Neural progenitor cell (in vitro differentiated cells): ENCODE measurements at regions not wholly inside any gene's neighbourhood (a gene's known extent, or its start where the extent isn't known, plus 50 kb on each side); places are given as distances from the start of the nearest gene placed in this dataset.

Source experiments
- DNase-seq: peaks from one replicate; pipeline ENCODE4 v3.0.0-alpha.2; 2016; ENCODE audit warnings: low spot score
- H2AFZ ChIP-seq: fragments of 200-600 bp; sonication (generic); replicated peaks from 2 replicates; pipeline ENCODE4 v1.6.1; 2016; ENCODE audit warnings: antibody characterized with exemption
- H3F3A ChIP-seq: fragments of 200-600 bp; sonication (generic); 2 replicates; pipeline ENCODE4 v1.6.1; 2016; ENCODE audit warnings: antibody characterized with exemption, low read depth
- H3K27ac ChIP-seq: fragments of 200-600 bp; sonication (generic); 2 replicates; pipeline ENCODE4 v1.5.1; 2016; ENCODE audit warnings: mild to moderate bottlenecking
- H3K27me3 ChIP-seq: fragments of 200-600 bp; sonication (generic); 2 replicates; pipeline ENCODE4 v1.6.1; 2016; ENCODE audit warnings: mild to moderate bottlenecking, moderate library complexity
- H3K36me3 ChIP-seq: fragments of 200-600 bp; sonication (generic); 2 replicates; pipeline ENCODE4 v1.5.1; 2016
- H3K4me1 ChIP-seq: fragments of 200-600 bp; sonication (generic); 2 replicates; pipeline ENCODE4 v1.6.1; 2016; ENCODE audit warnings: mixed run types
- H3K4me2 ChIP-seq: fragments of 200-600 bp; sonication (generic); 2 replicates; pipeline ENCODE4 v1.6.1; 2016
- H3K4me3 ChIP-seq: fragments of 200-600 bp; sonication (generic); 2 replicates; pipeline ENCODE4 v1.5.1; 2016
- H3K79me2 ChIP-seq: fragments of 200-600 bp; sonication (generic); 2 replicates; pipeline ENCODE4 v1.6.1; 2016; ENCODE audit warnings: low read depth
- H3K9ac ChIP-seq: fragments of 200-600 bp; sonication (generic); 2 replicates; pipeline ENCODE4 v1.6.1; 2016
- H3K9me3 ChIP-seq: fragments of 200-600 bp; sonication (generic); 2 replicates; pipeline ENCODE4 v1.5.1; 2016; ENCODE audit warnings: low read depth
- H4K20me1 ChIP-seq: fragments of 200-600 bp; sonication (generic); 2 replicates; pipeline ENCODE4 v1.6.1; 2016; ENCODE audit warnings: low read depth
- H3K27ac Mint-ChIP-seq: 3 replicates; pipeline ENCODE4 v1.8.0; 2021; ENCODE audit warnings: mixed read lengths
- H3K27me3 Mint-ChIP-seq: 2 replicates; pipeline ENCODE4 v1.8.0; 2022; ENCODE audit warnings: low read depth, mild to moderate bottlenecking, inconsistent platforms, moderate library complexity, mixed read lengths; ENCODE audit not compliant: insufficient read depth
- H3K36me3 Mint-ChIP-seq: 3 replicates; pipeline ENCODE4 v1.8.0; 2021; ENCODE audit warnings: mixed read lengths
- H3K4me1 Mint-ChIP-seq: 3 replicates; pipeline ENCODE4 v1.8.0; 2021; ENCODE audit warnings: mixed read lengths
- H3K4me3 Mint-ChIP-seq: 3 replicates; pipeline ENCODE4 v1.8.0; 2021; ENCODE audit warnings: mild to moderate bottlenecking, moderate library complexity, mixed read lengths
- H3K9me3 Mint-ChIP-seq: 3 replicates; pipeline ENCODE4 v1.8.0; 2020; ENCODE audit warnings: mixed read lengths
- EZH2 ChIP-seq: fragments of 200-600 bp; sonication (generic); IDR thresholded peaks from 2 replicates; pipeline ENCODE4 v1.6.1; 2017; ENCODE audit warnings: antibody characterized with exemption, mild to moderate bottlenecking, moderate library complexity
- EZH2phosphoT487 ChIP-seq: fragments of 200-600 bp; sonication (generic); IDR thresholded peaks from 2 replicates; pipeline ENCODE4 v1.6.1; 2017; ENCODE audit warnings: antibody characterized with exemption
- TF ChIP-seq, protein P1 (sequence below): fragments of 200-600 bp; sonication (generic); IDR thresholded peaks from 2 replicates; pipeline ENCODE4 v1.5.1; 2017; ENCODE audit warnings: antibody characterized with exemption, mild to moderate bottlenecking

DNA sequence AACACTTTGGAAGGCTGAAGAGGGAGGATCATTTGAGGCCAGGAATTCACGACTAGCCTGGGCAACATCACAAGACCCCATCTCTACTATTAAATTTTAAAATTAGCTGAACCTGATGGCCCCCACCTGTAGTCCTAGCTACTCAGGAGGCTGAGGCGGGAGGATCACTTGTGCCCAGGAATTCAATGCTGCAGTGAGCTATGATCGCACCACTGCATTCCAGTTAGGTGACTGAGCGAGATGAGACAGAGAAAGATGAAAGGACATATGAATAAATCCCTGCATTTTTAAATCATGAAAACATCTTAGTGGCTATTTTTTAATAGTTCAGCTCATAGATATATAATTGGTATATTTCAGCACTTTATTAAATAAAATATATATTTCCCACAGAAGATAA is 93.8 kb downstream of the GPR63 start:
- no peak for TF ChIP-seq EZH2phosphoT487
- TF ChIP-seq, protein P1, sequence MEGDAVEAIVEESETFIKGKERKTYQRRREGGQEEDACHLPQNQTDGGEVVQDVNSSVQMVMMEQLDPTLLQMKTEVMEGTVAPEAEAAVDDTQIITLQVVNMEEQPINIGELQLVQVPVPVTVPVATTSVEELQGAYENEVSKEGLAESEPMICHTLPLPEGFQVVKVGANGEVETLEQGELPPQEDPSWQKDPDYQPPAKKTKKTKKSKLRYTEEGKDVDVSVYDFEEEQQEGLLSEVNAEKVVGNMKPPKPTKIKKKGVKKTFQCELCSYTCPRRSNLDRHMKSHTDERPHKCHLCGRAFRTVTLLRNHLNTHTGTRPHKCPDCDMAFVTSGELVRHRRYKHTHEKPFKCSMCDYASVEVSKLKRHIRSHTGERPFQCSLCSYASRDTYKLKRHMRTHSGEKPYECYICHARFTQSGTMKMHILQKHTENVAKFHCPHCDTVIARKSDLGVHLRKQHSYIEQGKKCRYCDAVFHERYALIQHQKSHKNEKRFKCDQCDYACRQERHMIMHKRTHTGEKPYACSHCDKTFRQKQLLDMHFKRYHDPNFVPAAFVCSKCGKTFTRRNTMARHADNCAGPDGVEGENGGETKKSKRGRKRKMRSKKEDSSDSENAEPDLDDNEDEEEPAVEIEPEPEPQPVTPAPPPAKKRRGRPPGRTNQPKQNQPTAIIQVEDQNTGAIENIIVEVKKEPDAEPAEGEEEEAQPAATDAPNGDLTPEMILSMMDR = no peak
- TF ChIP-seq EZH2 = no peak
- H3K79me2 ChIP-seq = no peaks in the 10 kb centered on the region
- H3F3A ChIP-seq = no peaks in the 10 kb centered on the region
- H3K4me2 ChIP-seq = no peak overlapping the region
- Mint-ChIP-seq H3K27me3 (peaks cover 2% of the 10 kb centered on the region), H3K36me3 (no peaks in the 10 kb centered on the region), H3K27ac (no peak overlapping the region), H3K4me1 (peaks cover under 1% of the 10 kb centered on the region), H3K4me3 (no peak overlapping the region), H3K9me3 (no peaks in the 10 kb centered on the region)
- H2AFZ ChIP-seq = no peak overlapping the region
- H3K9ac ChIP-seq = no peak overlapping the region
- no peak for DNase-seq
- no peak overlapping the region for H3K4me3 ChIP-seq
- H3K9me3 ChIP-seq = no peaks in the 10 kb centered on the region
- H4K20me1 ChIP-seq = no peaks in the 10 kb centered on the region
- no peaks in the 10 kb centered on the region for H3K27me3 ChIP-seq
- no peaks in the 10 kb centered on the region for H3K36me3 ChIP-seq
- no peaks in the 10 kb centered on the region for H3K4me1 ChIP-seq
- H3K27ac ChIP-seq = no peak overlapping the region

DNA sequence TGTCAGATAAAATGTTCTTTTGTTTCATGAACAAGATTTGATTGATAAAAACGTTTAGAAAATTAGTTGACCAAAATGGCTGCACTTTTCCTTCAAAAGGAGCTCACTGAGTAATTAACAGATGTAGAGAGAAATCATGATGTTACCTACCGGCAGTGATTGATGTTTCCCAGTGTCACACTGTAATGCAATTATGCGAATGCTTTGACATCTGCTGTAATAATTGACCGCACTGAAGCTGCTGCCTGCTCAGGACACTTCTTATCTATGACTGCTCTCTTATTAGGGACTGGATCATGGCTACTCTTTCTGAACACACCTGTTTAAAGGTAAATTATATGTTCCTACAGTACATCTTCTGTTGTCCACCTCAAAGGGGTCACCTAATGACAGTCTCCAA is 94.6 kb downstream of the GPR63 start:
- Histone ChIP-seq H3K4me3 (no peak overlapping the region), H3K4me2 (no peak overlapping the region), H3K9ac (no peak overlapping the region), H3K4me1 (no peaks in the 10 kb centered on the region), H3F3A (no peaks in the 10 kb centered on the region), H3K9me3 (no peaks in the 10 kb centered on the region), H2AFZ (no peak overlapping the region), H3K27ac (no peak overlapping the region), H3K79me2 (no peaks in the 10 kb centered on the region), H3K27me3 (no peaks in the 10 kb centered on the region), H4K20me1 (no peaks in the 10 kb centered on the region), H3K36me3 (no peaks in the 10 kb centered on the region)
- TF ChIP-seq EZH2 (no peak), EZH2phosphoT487 (no peak)
- TF ChIP-seq, protein P1 = no peak
- H3K36me3 Mint-ChIP-seq = no peaks in the 10 kb centered on the region
- peaks cover 2% of the 10 kb centered on the region for H3K27me3 Mint-ChIP-seq
- H3K27ac Mint-ChIP-seq = no peak overlapping the region
- no peak for DNase-seq
- H3K4me3 Mint-ChIP-seq = no peak overlapping the region
- no peaks in the 10 kb centered on the region for H3K9me3 Mint-ChIP-seq
- no peaks in the 10 kb centered on the region for H3K4me1 Mint-ChIP-seq

DNA sequence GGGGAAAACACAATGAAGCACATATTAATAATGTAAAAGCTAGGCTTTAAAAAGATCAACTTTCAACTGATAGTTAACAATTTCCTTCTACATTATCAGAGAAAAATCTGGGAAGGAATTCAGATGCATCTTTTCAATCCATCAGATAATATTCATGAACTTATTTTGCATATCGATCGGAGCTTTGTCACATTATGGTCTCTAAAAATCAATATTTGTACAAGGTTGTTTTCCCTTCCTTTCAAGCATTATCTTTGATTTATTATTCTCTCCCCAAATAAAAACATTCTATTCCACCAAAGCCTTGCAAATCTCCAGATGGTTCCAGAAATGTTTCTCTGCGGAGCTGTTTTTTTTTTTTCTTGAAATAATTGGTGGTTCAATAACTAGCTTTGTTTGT is 101.9 kb downstream of the GPR63 start:
- no peaks in the 10 kb centered on the region for H3F3A ChIP-seq
- H3K79me2 ChIP-seq = no peaks in the 10 kb centered on the region
- no peaks in the 10 kb centered on the region for H3K4me1 ChIP-seq
- Mint-ChIP-seq H3K4me1 (no peaks in the 10 kb centered on the region), H3K36me3 (no peaks in the 10 kb centered on the region), H3K4me3 (no peak overlapping the region), H3K27me3 (peaks cover 3% of the 10 kb centered on the region), H3K9me3 (no peaks in the 10 kb centered on the region), H3K27ac (no peak overlapping the region)
- H3K9me3 ChIP-seq = no peaks in the 10 kb centered on the region
- no peak for TF ChIP-seq EZH2
- no peak for TF ChIP-seq EZH2phosphoT487
- TF ChIP-seq, protein P1 = no peak
- no peaks in the 10 kb centered on the region for H3K27me3 ChIP-seq
- no peak overlapping the region for H2AFZ ChIP-seq
- no peak overlapping the region for H3K9ac ChIP-seq
- H3K4me3 ChIP-seq = no peak overlapping the region
- no peak overlapping the region for H3K27ac ChIP-seq
- H4K20me1 ChIP-seq = no peaks in the 10 kb centered on the region
- no peaks in the 10 kb centered on the region for H3K36me3 ChIP-seq
- H3K4me2 ChIP-seq = no peak overlapping the region
- no peak for DNase-seq

DNA sequence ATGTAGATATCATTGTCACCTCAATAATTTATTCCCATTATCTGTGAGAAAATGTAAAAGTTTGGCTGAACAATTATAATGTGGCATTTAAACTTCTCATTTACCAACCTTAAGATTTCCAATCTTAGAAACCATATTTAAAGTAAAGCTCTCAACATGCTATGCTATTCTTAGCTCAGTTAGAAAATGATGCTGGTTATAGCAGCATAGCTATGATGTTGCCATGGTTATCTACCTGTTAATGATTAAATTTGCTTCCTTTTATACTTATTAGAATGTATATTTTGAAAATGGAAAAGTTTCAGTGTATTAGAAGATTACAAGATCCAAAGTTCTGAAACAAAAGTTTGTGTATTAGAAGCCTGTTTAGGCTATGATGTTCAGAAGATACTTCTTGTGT is 110.1 kb downstream of the GPR63 start:
- no peak overlapping the region for H3K4me3 Mint-ChIP-seq
- no peaks in the 10 kb centered on the region for H3K9me3 Mint-ChIP-seq
- H3K4me1 ChIP-seq = no peaks in the 10 kb centered on the region
- no peaks in the 10 kb centered on the region for H3K4me1 Mint-ChIP-seq
- H3K9ac ChIP-seq = no peak overlapping the region
- no peaks in the 10 kb centered on the region for H3K9me3 ChIP-seq
- H4K20me1 ChIP-seq = no peaks in the 10 kb centered on the region
- H3K4me3 ChIP-seq = no peak overlapping the region
- no peak overlapping the region for H3K27ac Mint-ChIP-seq
- H3K27ac ChIP-seq = no peak overlapping the region
- no peaks in the 10 kb centered on the region for H3K79me2 ChIP-seq
- no peak for TF ChIP-seq EZH2
- TF ChIP-seq EZH2phosphoT487 = no peak
- TF ChIP-seq, protein P1 = no peak
- no peak for DNase-seq
- no peaks in the 10 kb centered on the region for H3K27me3 Mint-ChIP-seq
- no peaks in the 10 kb centered on the region for H3K36me3 ChIP-seq
- no peak overlapping the region for H2AFZ ChIP-seq
- H3K27me3 ChIP-seq = no peaks in the 10 kb centered on the region
- H3K4me2 ChIP-seq = no peak overlapping the region
- no peaks in the 10 kb centered on the region for H3K36me3 Mint-ChIP-seq
- H3F3A ChIP-seq = no peaks in the 10 kb centered on the region
